Kidney (tissue), 13 donors: ENCODE measurements at regions not wholly inside any gene's neighbourhood (a gene's known extent, or its start where the extent isn't known, plus 50 kb on each side); places are given as distances from the start of the nearest gene placed in this dataset.

Experiments
- DNase-seq, 5 donors: peaks; one replicate each; pipeline ENCODE4 v3.0.0-alpha.2; 2013 to 2020
- FAIRE-seq: peaks from 2 replicates; lab custom pipeline; 2012; peaks lifted over from hg19 to GRCh38; lab: Jason Lieb, UNC
- H3K27ac ChIP-seq, 2 donors: one replicate each; pipeline ENCODE4 v1.7.0; 2013; ENCODE audit warnings: low read depth in 2 of 2, low read length in 2 of 2, inconsistent platforms in 1 of 2
- H3K27me3 ChIP-seq: one replicate; pipeline ENCODE4 v1.7.1; 2013; ENCODE audit warnings: low read length, inconsistent platforms; ENCODE audit not compliant: control insufficient read depth, insufficient read depth
- H3K36me3 ChIP-seq, 3 donors: one replicate each; pipeline versions ENCODE4 v1.7.0 to v1.7.1; 2013; ENCODE audit warnings: low read length in 3 of 3, control low read depth in 1 of 3, inconsistent platforms in 1 of 3; ENCODE audit not compliant: insufficient read depth in 3 of 3, control insufficient read depth in 2 of 3
- H3K4me1 ChIP-seq, 3 donors: one replicate each; pipeline versions ENCODE4 v1.7.0 to v1.7.1; 2013; ENCODE audit warnings: low read length in 3 of 3, inconsistent platforms in 1 of 3, low read depth in 1 of 3; ENCODE audit not compliant: control insufficient read depth in 2 of 3, insufficient read depth in 2 of 3
- H3K4me3 ChIP-seq, 3 donors: one replicate each; pipeline versions ENCODE4 v1.7.0 to v1.8.1; 2013; ENCODE audit warnings: low read length in 3 of 3, control low read depth in 1 of 3, inconsistent platforms in 1 of 3
- H3K9ac ChIP-seq, 3 donors: one replicate each; pipeline versions ENCODE4 v1.7.0 to v1.7.1; 2013; ENCODE audit warnings: low read length in 3 of 3, control low read depth in 1 of 3, inconsistent platforms in 1 of 3
- H3K9me3 ChIP-seq, 3 donors: one replicate each; pipeline versions ENCODE4 v1.7.0 to v1.7.1; 2013; ENCODE audit warnings: low read length in 3 of 3, control low read depth in 1 of 3, inconsistent platforms in 1 of 3; ENCODE audit not compliant: control insufficient read depth in 2 of 3, insufficient read depth in 1 of 3
- CTCF ChIP-seq: IDR thresholded peaks from 3 replicates; pipeline ENCODE4 v1.5.1; 2012; ENCODE audit warnings: mild to moderate bottlenecking, moderate library complexity, borderline replicate concordance; ENCODE audit not compliant: insufficient read depth; ENCODE audit errors: extremely low read depth
- intact Hi-C: fragments of 100-400 bp; cut with DNase I; formaldehyde crosslinking; loops from one replicate; pipeline ENCODE4 v1.11.1; 2022
- donor health status: control.
- donor health status: control.
- donor health status: control.
- donor health status: control.
- donor health status: control.
- donor health status: DM: yes; HTN: yes; CAD: no.
- donor health status: Normal renal cell carcinoma (clear cell type).

- Histone ChIP-seq H3K27me3 (no peaks in the 10 kb centered on the region), H3K4me3 (no peak overlapping the region), H3K4me1 (no peaks in the 10 kb centered on the region), H3K9me3 (no peaks in the 10 kb centered on the region), H3K9ac (no peak overlapping the region), H3K27ac (no peak overlapping the region), H3K36me3 (no peaks in the 10 kb centered on the region)
- no peak for FAIRE-seq
- DNase-seq, result peak in 1 of 5 donors; percentile 34
- TF ChIP-seq CTCF, result no peak
- intact Hi-C loops, result no loop called here
Measured at GRCh38 chr1:59242370-59242769, 54.5 kb upstream of the FGGY start.

GRCh38 chr1:59243550-59243949 is 53.3 kb upstream of the FGGY start:
- no peaks in the 10 kb centered on the region for H3K36me3 ChIP-seq
- no peak for FAIRE-seq

GRCh38 chr1:59243978-59244377 is 52.9 kb upstream of the FGGY start:
- no peak for FAIRE-seq
- Histone ChIP-seq H3K4me3 (no peak overlapping the region), H3K27me3 (no peaks in the 10 kb centered on the region), H3K9ac (no peak overlapping the region), H3K27ac (no peak overlapping the region), H3K9me3 (no peaks in the 10 kb centered on the region), H3K36me3 (no peaks in the 10 kb centered on the region), H3K4me1 (no peaks in the 10 kb centered on the region)
- intact Hi-C loops, result no loop called here
- no peak for TF ChIP-seq CTCF
- no peak for DNase-seq

More at GRCh38 chr1:59243550-59243949, 53.3 kb upstream of the FGGY start:
- Histone ChIP-seq H3K27ac (no peak overlapping the region), H3K9ac (no peak overlapping the region), H3K27me3 (no peaks in the 10 kb centered on the region), H3K4me3 (no peak overlapping the region), H3K4me1 (no peaks in the 10 kb centered on the region), H3K9me3 (no peaks in the 10 kb centered on the region)
- TF ChIP-seq CTCF, result no peak
- intact Hi-C loops, result no loop called here
- DNase-seq, result no peak

- intact Hi-C loops, result no loop called here
- no peaks in the 10 kb centered on the region for H3K4me1 ChIP-seq
- no peak for TF ChIP-seq CTCF
- no peaks in the 10 kb centered on the region for H3K9me3 ChIP-seq
- FAIRE-seq (no peak), DNase-seq (no peak)
- no peak overlapping the region for H3K4me3 ChIP-seq
- H3K9ac ChIP-seq, result no peak overlapping the region
- H3K27me3 ChIP-seq, result no peaks in the 10 kb centered on the region
- no peak overlapping the region for H3K27ac ChIP-seq
- no peaks in the 10 kb centered on the region for H3K36me3 ChIP-seq
Measured at GRCh38 chr1:59244891-59245290, 52.0 kb upstream of the FGGY start.
